ENCODE measurements at regions not wholly inside any gene's neighbourhood (a gene's known extent, or its start where the extent isn't known, plus 50 kb on each side); places are given as distances from the start of the nearest gene placed in this dataset.

DNA sequence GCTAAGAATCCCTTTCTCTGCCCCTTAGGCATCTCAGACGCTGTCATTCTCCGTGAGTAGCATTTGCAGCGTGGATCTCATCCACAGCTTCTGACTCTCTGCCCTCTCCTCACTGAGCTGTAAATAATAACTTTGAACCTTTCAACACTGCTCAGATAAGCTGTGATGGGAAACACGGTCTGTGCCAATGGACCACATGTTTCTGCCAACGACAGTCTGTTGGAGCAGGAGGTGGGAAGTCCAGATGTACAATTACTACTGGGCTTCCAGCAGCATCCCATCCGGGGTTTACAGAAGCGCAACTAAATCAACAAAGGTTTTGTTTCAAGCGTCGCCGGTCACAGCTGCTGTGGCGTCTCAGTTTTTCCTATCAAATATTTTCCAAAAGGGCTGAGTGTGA lies 1110.6 kb downstream of the TYW1 start:
- TF ChIP-seq, protein P1, sequence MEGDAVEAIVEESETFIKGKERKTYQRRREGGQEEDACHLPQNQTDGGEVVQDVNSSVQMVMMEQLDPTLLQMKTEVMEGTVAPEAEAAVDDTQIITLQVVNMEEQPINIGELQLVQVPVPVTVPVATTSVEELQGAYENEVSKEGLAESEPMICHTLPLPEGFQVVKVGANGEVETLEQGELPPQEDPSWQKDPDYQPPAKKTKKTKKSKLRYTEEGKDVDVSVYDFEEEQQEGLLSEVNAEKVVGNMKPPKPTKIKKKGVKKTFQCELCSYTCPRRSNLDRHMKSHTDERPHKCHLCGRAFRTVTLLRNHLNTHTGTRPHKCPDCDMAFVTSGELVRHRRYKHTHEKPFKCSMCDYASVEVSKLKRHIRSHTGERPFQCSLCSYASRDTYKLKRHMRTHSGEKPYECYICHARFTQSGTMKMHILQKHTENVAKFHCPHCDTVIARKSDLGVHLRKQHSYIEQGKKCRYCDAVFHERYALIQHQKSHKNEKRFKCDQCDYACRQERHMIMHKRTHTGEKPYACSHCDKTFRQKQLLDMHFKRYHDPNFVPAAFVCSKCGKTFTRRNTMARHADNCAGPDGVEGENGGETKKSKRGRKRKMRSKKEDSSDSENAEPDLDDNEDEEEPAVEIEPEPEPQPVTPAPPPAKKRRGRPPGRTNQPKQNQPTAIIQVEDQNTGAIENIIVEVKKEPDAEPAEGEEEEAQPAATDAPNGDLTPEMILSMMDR (IDR thresholded peaks at IDR 0.05), result no peak
- no peak for TF ChIP-seq POLR2A (IDR thresholded peaks at IDR 0.05)
